SK-N-DZ (cell line): ENCODE measurements at regions not wholly inside any gene's neighbourhood (a gene's known extent, or its start where the extent isn't known, plus 50 kb on each side); places are given as distances from the start of the nearest gene placed in this dataset.

Experiments used
- DNase-seq: peaks from one replicate; pipeline ENCODE4 v3.0.0-alpha.2; 2015; ENCODE audit warnings: low spot score

- DNase-seq = no peak
These were observed 449.9 kb upstream of the MEX3C start for GRCh38 chr18:51647346-51647745.

GRCh38 chr18:51647942-51648341, 450.5 kb upstream of the MEX3C start:
- no peak for DNase-seq

GRCh38 chr18:51649796-51650195, 452.3 kb upstream of the MEX3C start:
- no peak for DNase-seq

- DNase-seq = no peak
These were observed 454.3 kb upstream of the MEX3C start for GRCh38 chr18:51651761-51652160.

GRCh38 chr18:51653507-51654213, 456.2 kb upstream of the MEX3C start:
- no peak for DNase-seq

DNA sequence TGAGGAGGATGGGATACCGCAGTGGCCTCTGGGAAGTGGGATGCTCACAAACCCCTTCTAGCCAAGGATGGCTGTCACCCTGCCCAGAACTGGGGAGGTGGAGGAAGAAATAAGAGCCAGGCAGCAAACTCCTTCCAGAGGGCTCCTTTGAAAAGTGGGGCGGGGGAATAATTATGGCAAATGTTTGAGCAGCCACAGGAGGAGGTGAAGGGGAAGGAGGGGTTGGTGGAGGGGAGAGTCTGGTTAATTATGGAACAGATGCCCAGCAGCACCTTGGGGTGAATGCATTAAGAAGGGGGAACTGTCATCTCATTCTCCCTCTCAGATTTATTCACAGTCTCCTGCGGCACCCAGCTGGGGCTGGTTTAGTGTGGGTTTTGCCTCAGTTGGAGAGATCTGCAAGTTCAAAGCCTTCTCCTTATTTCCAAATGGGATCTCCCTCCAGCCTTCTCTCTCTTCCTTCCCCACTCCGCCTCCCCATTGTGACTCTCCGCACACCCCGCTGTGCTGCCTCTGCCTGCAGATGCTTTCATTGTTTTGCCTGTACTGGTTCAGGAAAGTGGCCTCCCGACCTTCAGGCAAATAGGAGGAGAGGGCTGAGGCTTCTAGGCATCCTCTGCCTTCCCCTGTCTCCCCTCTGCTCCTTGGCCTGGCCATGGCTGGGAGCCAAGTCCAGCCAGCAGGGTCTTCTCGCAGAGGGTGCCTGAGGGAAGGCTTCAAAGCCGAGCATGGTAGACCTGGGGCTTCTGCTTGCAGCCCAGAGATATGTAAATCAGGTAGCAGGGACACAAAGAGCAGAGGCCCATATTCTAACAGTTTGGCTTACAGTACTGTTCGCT, 457.2 kb upstream of the MEX3C start:
- no peak for DNase-seq

DNA sequence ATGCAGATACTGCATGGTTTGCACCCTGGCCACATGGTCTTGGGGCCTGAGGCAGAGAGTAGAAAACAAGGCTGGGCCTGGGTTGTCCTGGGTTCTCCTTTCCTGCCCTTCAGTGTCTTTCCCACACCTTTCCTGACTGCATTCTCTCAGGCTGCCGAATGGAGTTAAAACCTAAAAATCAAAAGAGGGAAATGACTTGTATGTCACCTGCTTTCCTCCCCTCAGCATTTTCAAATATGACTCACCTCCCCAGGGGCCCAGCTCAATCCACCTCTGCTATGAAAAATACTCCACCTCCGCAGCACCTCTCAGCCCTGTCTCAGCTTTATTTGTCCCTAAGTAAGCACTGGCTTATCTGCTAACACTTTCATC, 457.8 kb upstream of the MEX3C start:
- no peak for DNase-seq

GRCh38 chr18:51656249-51656648, 458.8 kb upstream of the MEX3C start:
- DNase-seq = no peak

DNA sequence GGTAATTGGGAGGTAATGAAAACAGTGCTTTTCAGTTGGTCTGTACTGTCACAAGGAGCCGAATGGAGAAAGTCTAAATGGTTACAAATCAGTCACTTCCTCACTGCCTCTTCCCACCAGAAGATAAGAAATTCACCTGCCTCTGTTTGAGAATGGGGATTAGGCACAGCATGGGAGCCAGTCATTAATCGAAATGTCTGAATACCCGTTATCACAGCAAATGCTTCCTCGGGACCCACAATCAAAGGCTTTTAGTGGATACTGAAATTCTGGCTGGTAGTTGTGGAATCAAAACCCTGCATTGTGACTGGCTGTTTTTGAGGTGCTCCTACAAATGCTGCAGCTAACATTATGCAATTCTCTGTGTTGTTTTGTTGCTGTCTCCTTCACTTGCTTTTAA, 461.0 kb upstream of the MEX3C start:
- no peak for DNase-seq

GRCh38 chr18:51659781-51660180, 462.3 kb upstream of the MEX3C start:
- DNase-seq = no peak

DNA sequence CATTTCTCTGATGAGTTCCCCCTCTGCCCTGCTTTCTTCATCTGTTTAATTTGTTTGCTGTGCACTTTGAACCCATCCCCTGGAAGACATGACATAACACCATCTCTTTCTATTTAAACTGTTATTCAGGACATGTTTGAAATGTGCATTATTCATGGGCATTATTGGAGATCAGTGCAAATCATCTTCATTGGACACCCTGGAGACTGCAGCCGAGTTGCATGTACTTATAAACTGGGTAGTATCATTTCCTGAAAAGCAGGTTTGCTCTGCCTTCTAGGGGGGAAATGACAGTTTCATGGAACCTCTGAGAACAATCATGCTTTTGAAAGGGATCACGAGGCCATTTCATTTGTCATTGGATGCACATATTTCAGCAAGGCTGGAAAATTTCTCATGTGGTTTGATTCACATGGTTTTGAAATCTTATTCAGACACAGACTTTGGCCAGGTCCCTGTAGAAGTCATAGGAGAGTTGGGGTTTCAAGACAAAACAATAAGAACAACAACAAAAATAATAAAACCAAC, 462.8 kb upstream of the MEX3C start:
- no peak for DNase-seq

GRCh38 chr18:51664236-51664635, 466.8 kb upstream of the MEX3C start:
- no peak for DNase-seq

GRCh38 chr18:51666763-51667191, 469.3 kb upstream of the MEX3C start:
- DNase-seq = peak; percentile 5

- DNase-seq = peak; percentile 42
These were observed 470.6 kb upstream of the MEX3C start for GRCh38 chr18:51668101-51668500.

DNA sequence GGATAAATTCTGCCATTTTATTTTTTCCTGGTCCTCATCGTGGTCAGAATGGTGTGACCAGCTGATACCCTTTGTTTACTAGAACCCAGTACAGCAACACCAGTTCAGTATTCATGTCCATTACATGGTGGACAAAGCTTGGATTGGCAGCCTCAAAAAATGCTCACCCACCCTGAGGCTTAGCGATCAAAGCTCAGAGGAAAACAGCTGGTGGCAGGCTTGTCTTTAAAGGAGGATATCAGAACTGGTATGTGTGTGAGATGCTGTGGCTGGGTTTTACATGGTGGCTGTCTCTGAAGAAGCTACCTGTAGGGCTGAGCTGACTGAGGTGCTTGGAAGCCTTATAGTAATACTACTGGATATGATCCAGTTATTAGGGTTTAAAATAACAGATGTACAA, 471.1 kb upstream of the MEX3C start:
- DNase-seq = no peak

DNA sequence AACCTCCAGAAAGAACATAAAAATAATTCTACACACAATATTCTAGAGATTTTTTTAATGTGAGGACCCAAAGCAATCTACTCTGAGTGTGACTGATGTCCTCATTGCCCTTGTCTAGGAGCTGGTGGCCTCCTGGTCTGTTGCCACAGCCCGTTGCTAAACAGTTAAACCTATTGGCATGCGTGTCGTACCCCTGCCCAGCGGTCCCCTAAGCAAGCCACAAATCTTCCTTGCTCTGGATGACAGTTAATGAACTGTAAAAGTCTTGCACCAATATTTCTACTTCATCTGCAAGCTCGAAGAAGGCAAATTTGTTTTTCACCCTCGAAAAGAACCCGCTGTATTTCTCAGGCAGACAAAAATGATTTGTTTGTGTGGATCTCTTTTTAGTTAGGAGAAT, 489.1 kb upstream of the MEX3C start:
- no peak for DNase-seq

DNA sequence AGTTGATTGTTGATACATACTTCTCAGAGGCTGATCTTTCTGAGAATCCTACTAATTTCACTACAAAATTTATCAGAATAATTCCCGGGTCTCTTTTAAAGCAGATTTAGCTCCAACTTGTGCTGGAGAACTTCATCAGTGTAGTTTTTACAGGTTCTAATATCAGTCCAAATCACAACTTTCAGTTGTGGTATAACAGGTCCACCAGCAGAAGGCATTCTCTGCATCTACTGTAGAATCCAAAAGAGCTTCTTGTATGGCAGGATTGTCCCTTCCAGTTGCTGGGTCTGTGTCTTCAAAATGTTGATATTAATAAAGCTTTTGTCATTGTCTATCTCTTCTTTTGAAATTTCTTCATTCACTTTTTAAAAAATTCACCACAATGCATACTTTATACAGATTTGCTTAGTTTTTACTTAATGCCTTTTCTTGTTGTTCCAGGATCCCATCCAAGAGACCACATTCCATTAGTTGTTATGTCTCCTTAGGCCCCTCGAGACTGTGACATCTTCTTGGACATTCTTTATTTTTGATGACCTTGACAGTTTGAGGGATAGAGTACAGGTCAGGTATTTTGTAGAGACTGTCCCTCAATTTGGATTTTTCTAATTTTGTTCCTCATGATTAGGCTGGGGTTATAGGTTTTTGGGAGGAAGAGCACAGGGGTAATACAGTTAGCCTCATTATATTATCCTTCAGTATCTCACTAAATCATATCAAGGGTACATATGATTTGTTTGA, 490.5 kb upstream of the MEX3C start:
- no peak for DNase-seq

- DNase-seq = no peak
These were observed 495.1 kb upstream of the MEX3C start for GRCh38 chr18:51692612-51693011.

- no peak for DNase-seq
These were observed 513.9 kb upstream of the MEX3C start for GRCh38 chr18:51711298-51711889.

DNA sequence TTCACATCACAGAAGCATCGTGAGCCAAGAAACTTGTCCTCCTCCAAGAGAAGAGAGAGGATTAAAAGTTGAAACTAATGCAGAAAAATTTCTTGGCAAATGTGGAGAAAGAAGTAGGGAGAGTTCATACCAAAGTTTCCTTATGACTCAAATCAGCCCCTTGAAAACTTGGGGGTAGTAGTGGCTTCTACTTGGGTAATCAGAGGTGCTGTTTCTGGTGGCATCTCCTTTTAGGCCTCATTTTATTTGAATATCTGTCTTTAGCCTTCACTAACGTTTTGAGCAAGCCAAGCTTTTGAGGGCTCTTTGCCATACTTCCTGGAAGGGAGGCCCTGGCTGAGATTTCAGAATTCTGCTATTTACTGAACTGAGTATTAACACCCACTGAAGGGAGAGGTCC, 515.3 kb upstream of the MEX3C start:
- DNase-seq = no peak

DNA sequence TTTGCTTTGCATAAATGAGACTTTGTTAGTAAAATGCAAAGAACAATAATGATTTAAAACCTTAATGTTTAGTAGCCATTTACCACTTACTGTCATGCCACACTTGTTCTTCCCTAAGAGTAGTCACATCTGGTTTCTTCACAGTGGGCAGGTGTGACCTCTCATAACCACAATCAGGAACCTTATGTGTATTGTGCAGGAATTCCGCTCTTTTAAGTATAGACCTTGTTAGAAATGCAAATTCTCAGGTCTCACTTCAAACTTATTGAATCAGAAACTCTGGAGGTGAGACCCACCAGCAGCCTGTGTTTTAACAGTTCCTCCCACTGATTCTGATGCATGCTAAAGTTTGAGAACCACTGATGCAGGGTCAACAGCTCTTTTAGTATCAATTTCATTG, 518.8 kb upstream of the MEX3C start:
- DNase-seq = no peak

DNA sequence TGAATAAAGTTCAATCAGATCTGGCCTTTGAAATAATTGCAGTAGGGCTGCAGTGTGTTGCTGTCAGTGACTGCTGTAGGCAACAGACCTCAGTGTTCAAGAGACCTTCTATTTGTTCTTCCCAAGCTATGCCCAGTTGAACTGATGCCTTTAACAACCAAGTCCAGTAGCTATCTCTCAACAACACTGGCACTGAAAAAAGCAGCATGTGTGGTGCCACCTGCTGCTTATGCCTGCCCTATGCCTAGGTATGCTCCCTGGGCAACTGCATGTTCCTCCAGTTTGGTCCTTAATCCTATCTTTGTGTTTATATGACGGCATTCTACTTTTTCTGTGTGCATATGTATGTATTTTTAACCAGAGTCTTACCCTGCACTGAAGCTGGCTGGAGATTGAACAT, 523.9 kb upstream of the MEX3C start:
- DNase-seq = no peak
